ENCODE measurements at regions not wholly inside any gene's neighbourhood (a gene's known extent, or its start where the extent isn't known, plus 50 kb on each side); places are given as distances from the start of the nearest gene placed in this dataset.

GRCh38 chr11:11135820-11136476 is 217.1 kb downstream of the CSNK2A3 start:
- no peak for FAIRE-seq

GRCh38 chr11:11129118-11129517 is 223.9 kb downstream of the CSNK2A3 start:
- FAIRE-seq, result no peak

GRCh38 chr11:11125618-11126017 is 227.4 kb downstream of the CSNK2A3 start:
- FAIRE-seq, result no peak

GRCh38 chr11:11122749-11123148 is 230.3 kb downstream of the CSNK2A3 start:
- no peak for FAIRE-seq

GRCh38 chr11:11119917-11120316 is 233.1 kb downstream of the CSNK2A3 start:
- no peak for FAIRE-seq

GRCh38 chr11:11117730-11118129 is 235.3 kb downstream of the CSNK2A3 start:
- no peak for FAIRE-seq

GRCh38 chr11:11115475-11115874 is 237.6 kb downstream of the CSNK2A3 start:
- no peak for FAIRE-seq

GRCh38 chr11:11113626-11114025 is 239.4 kb downstream of the CSNK2A3 start:
- FAIRE-seq, result no peak

- FAIRE-seq, result no peak
Observed at GRCh38 chr11:11108026-11108425, 245.0 kb downstream of the CSNK2A3 start.

GRCh38 chr11:11107076-11107723 is 245.8 kb downstream of the CSNK2A3 start:
- FAIRE-seq, result no peak

- FAIRE-seq, result no peak
Observed at GRCh38 chr11:11105361-11105760, 247.5 kb upstream of the ZBED5 start.

- FAIRE-seq, result no peak
Observed at GRCh38 chr11:11095831-11096723, 238.2 kb upstream of the ZBED5 start.

GRCh38 chr11:11090495-11090894 is 232.6 kb upstream of the ZBED5 start:
- no peak for FAIRE-seq

- FAIRE-seq, result no peak
Observed at GRCh38 chr11:11089805-11090204, 232.0 kb upstream of the ZBED5 start.

GRCh38 chr11:11086979-11087378 is 229.1 kb upstream of the ZBED5 start:
- FAIRE-seq, result no peak

- no peak for FAIRE-seq
Observed at GRCh38 chr11:11085580-11085979, 227.7 kb upstream of the ZBED5 start.

GRCh38 chr11:11084337-11084736 is 226.5 kb upstream of the ZBED5 start:
- no peak for FAIRE-seq

- FAIRE-seq, result no peak
Observed at GRCh38 chr11:11083441-11083840, 225.6 kb upstream of the ZBED5 start.

GRCh38 chr11:11082646-11083045 is 224.8 kb upstream of the ZBED5 start:
- no peak for FAIRE-seq

GRCh38 chr11:11081776-11082175 is 223.9 kb upstream of the ZBED5 start:
- no peak for FAIRE-seq

GRCh38 chr11:11081288-11081687 is 223.4 kb upstream of the ZBED5 start:
- no peak for FAIRE-seq

- FAIRE-seq, result no peak
Observed at GRCh38 chr11:11078344-11079086, 220.7 kb upstream of the ZBED5 start.

GRCh38 chr11:11077898-11078297 is 220.0 kb upstream of the ZBED5 start:
- FAIRE-seq, result no peak

Measured in A204.1 (cell line).